Nephron progenitor cell (in vitro differentiated cells): ENCODE measurements at regions not wholly inside any gene's neighbourhood (a gene's known extent, or its start where the extent isn't known, plus 50 kb on each side); places are given as distances from the start of the nearest gene placed in this dataset.

Experiments used
- DNase-seq: peaks from one replicate; pipeline ENCODE4 v3.0.0; 2021
- H3K27ac Mint-ChIP-seq: 2 replicates; pipeline ENCODE4 v1.8.0; 2021; ENCODE audit warnings: mild to moderate bottlenecking, moderate library complexity, mixed read lengths
- H3K27me3 Mint-ChIP-seq: 2 replicates; pipeline ENCODE4 v1.8.0; 2021; ENCODE audit warnings: mild to moderate bottlenecking, low read depth, mixed read lengths; ENCODE audit not compliant: poor library complexity
- H3K36me3 Mint-ChIP-seq: 2 replicates; pipeline ENCODE4 v1.8.0; 2021; ENCODE audit warnings: low read depth, mixed read lengths
- H3K4me1 Mint-ChIP-seq: 2 replicates; pipeline ENCODE4 v1.8.0; 2021; ENCODE audit warnings: mixed read lengths
- H3K4me3 Mint-ChIP-seq: 2 replicates; pipeline ENCODE4 v1.8.0; 2021; ENCODE audit warnings: mild to moderate bottlenecking, moderate library complexity, mixed read lengths
- H3K9me3 Mint-ChIP-seq: 2 replicates; pipeline ENCODE4 v1.8.0; 2021; ENCODE audit warnings: mild to moderate bottlenecking, moderate library complexity, mixed read lengths
- CTCF ChIP-seq: fragments of 200-600 bp; sonication (generic); IDR thresholded peaks from 2 replicates; pipeline ENCODE4 v1.5.0; 2021; ENCODE audit warnings: antibody characterized with exemption

- no peak for TF ChIP-seq CTCF
- H3K4me1 Mint-ChIP-seq, result peaks cover 8% of the 10 kb centered on the region
- H3K27ac Mint-ChIP-seq, result no peak overlapping the region
- H3K27me3 Mint-ChIP-seq, result peaks cover 5% of the 10 kb centered on the region
- H3K36me3 Mint-ChIP-seq, result peaks cover 4% of the 10 kb centered on the region
- no peak for DNase-seq
- H3K4me3 Mint-ChIP-seq, result no peak overlapping the region
- H3K9me3 Mint-ChIP-seq, result peaks cover 9% of the 10 kb centered on the region
Measured at GRCh38 chr2:150620855-150621254, 133.4 kb upstream of the RND3 start.

GRCh38 chr2:150620416-150620815, 132.9 kb upstream of the RND3 start:
- H3K4me3 Mint-ChIP-seq, result no peak overlapping the region
- peaks cover 4% of the 10 kb centered on the region for H3K36me3 Mint-ChIP-seq
- H3K27me3 Mint-ChIP-seq, result peaks cover 4% of the 10 kb centered on the region
- peaks cover 8% of the 10 kb centered on the region for H3K4me1 Mint-ChIP-seq
- no peak overlapping the region for H3K27ac Mint-ChIP-seq
- H3K9me3 Mint-ChIP-seq, result peaks cover 9% of the 10 kb centered on the region
- no peak for TF ChIP-seq CTCF
- no peak for DNase-seq

DNA sequence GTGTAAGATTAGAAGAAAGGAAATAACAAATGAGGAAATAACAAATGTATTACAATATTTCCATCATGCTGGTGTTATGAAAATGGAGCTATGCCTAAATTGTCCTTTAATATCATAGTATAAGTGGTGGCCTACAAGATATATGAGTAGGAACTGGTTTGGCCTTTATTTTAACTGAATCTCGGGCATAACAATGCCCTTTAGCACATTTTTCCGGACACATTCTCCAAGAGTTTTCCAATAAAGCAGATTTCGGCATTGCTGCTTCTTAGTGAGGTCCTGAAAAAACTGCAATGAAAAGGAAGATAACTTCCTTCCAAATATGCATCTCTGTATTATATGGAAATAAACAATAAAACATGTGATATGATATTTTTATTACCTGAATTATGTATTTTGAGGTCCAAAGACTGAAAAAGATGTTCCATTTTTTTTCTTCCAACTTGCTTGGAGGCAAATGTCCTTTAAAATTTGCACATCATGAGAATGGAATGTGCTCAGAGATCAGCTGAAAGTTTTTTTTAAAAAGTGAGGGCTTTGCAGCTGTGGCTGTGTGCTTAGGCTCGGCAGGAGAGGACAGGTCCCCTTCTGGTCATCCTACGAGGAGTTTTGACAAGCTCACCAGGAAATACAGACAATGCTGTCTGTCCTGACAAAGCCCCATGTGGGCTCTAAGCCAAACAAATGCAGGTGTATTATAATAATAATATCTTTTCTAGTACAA, 132.3 kb upstream of the RND3 start:
- no peak for DNase-seq
- peaks cover 4% of the 10 kb centered on the region for H3K27me3 Mint-ChIP-seq
- no peak overlapping the region for H3K4me3 Mint-ChIP-seq
- TF ChIP-seq CTCF, result no peak
- H3K27ac Mint-ChIP-seq, result no peak overlapping the region
- H3K36me3 Mint-ChIP-seq, result peaks cover 4% of the 10 kb centered on the region
- peaks cover 10% of the 10 kb centered on the region for H3K4me1 Mint-ChIP-seq
- peaks cover 9% of the 10 kb centered on the region for H3K9me3 Mint-ChIP-seq

- Mint-ChIP-seq H3K27me3 (peaks cover 4% of the 10 kb centered on the region), H3K4me3 (no peak overlapping the region), H3K4me1 (peaks cover 17% of the 10 kb centered on the region), H3K36me3 (peaks cover 4% of the 10 kb centered on the region), H3K27ac (no peak overlapping the region), H3K9me3 (peaks cover 9% of the 10 kb centered on the region)
- DNase-seq, result no peak
- TF ChIP-seq CTCF, result no peak
Measured at GRCh38 chr2:150618245-150618895, 130.9 kb upstream of the RND3 start.

DNA sequence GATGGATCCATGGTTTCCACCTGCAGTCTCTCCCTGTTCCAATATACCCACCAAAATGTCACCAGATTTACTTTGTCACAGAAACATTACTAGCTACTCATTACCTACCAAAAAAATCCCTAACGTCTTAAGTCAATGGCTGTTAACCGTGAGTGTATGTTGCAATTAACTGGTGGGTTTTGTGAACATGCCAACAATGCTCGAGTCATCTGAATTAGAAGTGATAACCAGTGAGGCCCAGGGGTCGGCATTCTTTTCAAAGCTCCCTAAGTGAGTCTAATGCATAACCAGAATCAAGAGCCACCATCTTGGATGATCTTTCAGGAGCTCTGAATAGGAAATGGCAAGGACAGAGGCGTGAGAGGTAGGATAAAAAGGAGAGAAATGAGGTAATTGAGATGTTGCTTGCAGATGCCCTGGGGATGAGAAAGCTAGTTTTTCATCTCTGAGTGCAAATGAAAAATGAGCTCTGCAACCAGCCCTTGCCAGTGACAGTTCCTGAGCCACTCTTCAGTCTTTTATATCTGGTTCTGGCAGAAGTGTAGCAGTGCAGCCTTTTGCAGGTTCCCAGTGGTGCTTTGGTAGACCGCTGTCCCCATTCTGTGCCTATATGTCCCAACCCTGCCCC, 130.0 kb upstream of the RND3 start:
- TF ChIP-seq CTCF, result no peak
- Mint-ChIP-seq H3K4me3 (no peak overlapping the region), H3K4me1 (peaks cover 25% of the 10 kb centered on the region), H3K36me3 (peaks cover 4% of the 10 kb centered on the region), H3K27me3 (peaks cover 2% of the 10 kb centered on the region), H3K9me3 (peaks cover 6% of the 10 kb centered on the region), H3K27ac (no peak overlapping the region)
- DNase-seq, result no peak
